ENCODE measurements at regions not wholly inside any gene's neighbourhood (a gene's known extent, or its start where the extent isn't known, plus 50 kb on each side); places are given as distances from the start of the nearest gene placed in this dataset.

GRCh38 chrX:26848511-26848910 lies 614.6 kb downstream of the PPP4R3C start:
- TF ChIP-seq CTCF (IDR thresholded peaks at IDR 0.05) (no peak), POLR2A (IDR thresholded peaks at IDR 0.05) (no peak)
